GM18498 (cell line): ENCODE measurements at regions not wholly inside any gene's neighbourhood (a gene's known extent, or its start where the extent isn't known, plus 50 kb on each side); places are given as distances from the start of the nearest gene placed in this dataset.
"Not testable (repeated sequence)": the region's sequence is repeated elsewhere in the genome, so short reads cannot be mapped to it uniquely, and the experiment has no call there.

ENCODE experiments used
- ATAC-seq: cut with Tn5 transposase; IDR thresholded peaks from one replicate; pipeline ENCODE4 v1.9.1; 2021; ENCODE audit warnings: mild to moderate bottlenecking, moderate library complexity; ENCODE audit not compliant: unreplicated experiment

DNA sequence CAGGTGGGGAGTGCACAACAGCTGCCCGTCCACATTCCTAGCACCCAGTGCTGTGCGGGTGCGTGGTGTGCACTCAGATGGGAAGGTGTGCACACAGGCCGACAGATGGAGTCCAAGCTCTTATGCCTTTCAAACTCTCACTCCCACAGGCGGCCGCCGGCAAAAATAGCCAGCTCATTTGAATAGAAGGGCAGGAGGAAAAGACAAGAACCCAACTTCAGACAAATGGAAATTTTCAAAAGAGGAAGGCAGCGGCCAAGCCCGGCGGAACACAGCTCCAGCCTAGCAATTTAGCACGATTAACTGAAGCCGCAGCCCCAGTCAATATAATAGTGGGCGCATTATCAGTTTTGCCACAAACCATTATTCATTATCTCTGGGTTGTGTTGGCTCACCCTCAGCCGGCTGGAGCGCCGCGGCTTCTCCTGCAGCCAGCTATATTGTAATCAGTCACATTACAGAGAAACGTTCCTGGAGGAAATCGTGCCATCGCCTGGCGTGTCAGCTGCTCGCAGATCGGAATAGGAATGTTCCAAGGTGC is 103.9 kb upstream of the SEC14L1 start:
- ATAC-seq = no peak

DNA sequence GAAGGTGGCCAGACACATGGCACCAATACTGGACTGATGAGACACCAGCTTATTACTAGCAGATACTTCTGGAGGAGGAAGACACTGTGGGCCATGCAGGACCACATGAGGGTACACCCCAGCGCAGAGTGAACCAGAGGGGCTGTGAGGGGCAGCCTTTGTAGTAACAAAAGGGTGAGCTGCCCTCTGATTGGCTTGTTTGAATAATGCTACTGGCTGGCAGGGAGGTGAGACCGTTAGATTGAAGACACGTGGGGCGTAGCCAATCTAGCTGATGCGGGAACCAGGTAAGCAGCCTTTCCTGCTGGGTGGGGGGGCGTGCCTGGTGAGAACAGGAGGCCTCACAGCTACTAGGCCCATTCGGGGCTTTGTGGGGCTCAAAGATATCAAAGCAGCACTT is 102.8 kb upstream of the SEC14L1 start:
- no peak for ATAC-seq

DNA sequence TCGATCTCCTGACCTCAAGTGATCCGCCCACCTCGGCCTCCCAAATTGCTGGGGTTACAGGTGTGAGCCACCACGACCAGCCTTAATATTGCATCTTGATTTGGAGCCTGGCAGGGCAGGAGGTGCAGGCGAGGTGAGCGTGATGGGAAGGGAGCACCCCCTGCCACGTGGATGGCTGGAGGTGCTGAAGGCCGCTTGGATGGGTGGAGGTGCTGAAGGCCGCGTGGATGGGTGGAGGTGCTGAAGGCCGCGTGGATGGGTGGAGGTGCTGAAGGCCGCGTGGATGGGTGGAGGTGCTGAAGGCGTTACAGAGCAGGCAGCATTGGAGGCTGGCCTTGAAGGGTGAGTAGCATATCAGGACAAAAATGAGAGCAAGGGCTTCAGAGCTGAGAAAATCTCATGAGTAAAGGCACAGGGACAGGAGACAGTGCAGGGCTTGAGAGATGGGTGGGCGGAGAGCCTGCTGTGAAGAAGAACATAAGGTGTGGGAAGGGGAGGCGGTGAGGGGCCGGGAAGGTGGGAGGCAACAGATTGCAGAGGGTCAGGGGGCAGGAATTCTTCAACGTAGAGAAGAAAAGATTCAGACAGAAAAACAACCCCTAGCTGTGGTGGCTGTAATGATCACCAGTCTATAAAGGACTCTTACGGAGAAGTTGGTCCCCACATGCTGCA is 101.7 kb upstream of the SEC14L1 start:
- ATAC-seq = no peak

DNA sequence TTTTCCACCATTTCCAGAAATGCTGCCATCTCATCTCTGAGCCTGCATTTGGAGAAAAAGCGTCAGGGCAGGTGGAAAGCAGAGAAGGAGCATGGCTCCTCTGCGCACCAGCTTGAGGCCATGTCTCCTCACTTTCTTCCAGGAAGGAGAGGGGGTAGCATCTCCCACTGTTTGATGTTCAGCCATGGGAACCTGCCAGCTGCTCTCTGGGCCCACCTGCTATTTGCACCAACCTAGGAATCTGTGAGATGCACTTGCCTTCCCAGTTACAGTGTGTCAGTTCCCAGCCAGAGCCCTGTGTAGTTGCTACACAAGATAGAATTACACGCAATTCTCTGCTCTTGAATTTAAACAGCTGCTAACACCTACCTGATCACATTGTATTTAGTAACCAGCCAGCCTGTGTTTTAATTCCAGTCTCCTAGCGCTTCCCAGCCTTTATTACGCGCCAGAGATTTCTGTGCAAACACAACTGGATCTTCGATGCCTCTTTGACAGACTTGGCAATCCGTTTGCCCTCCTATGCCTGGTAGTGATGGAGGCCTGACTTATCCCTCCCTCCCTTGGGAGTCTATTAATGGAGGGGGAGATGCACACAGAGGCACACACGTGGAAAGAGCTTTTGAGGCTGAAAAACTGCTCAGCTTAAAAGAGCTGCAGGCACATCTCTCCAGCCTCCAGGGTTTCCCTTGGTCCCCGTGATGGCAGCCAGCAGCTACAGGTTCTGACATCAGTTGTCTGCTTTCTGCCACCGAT is 98.1 kb upstream of the SEC14L1 start:
- ATAC-seq = no peak

GRCh38 chr17:77045441-77046041 is 95.2 kb upstream of the SEC14L1 start:
- ATAC-seq = no peak

DNA sequence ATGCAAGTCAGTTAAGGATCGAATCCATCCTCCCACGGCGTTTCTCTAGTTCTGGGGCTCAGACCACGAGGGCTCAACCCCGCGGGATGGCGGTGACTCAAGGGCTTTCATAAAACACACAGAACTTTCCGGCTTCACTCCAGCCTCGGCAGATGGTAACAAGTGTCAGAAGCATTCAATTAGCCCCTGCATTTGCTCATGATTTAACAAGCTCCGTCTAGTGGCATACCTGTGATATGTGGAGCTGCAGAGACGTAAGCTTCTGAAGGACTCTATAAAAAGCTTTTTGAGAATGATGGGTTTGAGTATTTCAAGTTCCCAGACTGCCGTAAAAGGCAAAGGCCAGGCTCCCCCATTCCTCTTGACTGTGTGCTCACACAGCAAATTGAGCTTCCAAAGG is 91.3 kb upstream of the SEC14L1 start:
- ATAC-seq = no peak

- not testable (repeated sequence) for ATAC-seq
Observed at GRCh38 chr17:77050901-77051300, 89.9 kb upstream of the SEC14L1 start.

DNA sequence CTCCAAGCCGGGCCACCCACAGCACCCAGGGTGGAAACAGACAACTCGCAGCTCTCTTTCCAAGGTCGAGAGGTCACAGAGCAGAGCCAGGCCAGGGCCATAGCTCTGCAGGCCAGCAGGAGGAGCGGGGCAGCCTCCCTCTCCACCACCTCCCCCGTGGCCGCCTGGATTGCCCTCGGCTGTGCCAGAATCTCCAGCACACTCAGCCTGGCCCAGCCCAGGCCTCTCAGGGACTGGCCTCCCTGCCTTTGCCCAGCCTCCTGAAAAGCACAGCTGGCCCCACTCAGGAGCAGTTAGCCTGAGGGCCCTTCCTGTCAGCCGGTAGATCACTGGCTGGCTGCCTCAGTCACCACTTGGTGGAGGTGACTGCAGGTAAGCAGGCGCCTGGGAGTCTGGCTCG is 85.8 kb upstream of the SEC14L1 start:
- ATAC-seq = no peak

- no peak for ATAC-seq
Observed at GRCh38 chr17:77055453-77055852, 85.3 kb upstream of the SEC14L1 start.

- no peak for ATAC-seq
Observed at GRCh38 chr17:77058016-77058415, 82.8 kb upstream of the SEC14L1 start.

GRCh38 chr17:77061669-77062068 is 79.1 kb upstream of the SEC14L1 start:
- no peak for ATAC-seq

DNA sequence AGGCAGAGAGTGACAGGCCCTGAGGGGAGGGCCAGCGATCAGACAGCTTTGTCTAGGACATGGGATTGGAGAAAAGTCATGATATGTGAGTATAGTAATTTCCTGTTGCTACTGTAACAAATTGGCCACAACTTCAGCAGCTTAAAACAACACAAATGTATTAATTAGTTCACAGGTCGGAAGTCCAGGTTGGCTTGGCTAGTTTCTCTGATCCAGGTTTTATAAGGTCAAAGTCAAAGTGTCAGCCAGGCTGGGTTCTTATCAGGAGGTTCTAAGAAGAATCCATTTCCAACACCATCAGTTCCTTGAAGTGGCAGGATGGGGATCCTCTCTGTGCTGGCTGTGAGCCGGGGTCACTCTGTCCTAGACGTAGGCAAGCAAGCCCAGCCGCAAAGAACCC is 76.2 kb upstream of the SEC14L1 start:
- ATAC-seq = no peak

- no peak for ATAC-seq
Observed at GRCh38 chr17:77066165-77066564, 74.6 kb upstream of the SEC14L1 start.

DNA sequence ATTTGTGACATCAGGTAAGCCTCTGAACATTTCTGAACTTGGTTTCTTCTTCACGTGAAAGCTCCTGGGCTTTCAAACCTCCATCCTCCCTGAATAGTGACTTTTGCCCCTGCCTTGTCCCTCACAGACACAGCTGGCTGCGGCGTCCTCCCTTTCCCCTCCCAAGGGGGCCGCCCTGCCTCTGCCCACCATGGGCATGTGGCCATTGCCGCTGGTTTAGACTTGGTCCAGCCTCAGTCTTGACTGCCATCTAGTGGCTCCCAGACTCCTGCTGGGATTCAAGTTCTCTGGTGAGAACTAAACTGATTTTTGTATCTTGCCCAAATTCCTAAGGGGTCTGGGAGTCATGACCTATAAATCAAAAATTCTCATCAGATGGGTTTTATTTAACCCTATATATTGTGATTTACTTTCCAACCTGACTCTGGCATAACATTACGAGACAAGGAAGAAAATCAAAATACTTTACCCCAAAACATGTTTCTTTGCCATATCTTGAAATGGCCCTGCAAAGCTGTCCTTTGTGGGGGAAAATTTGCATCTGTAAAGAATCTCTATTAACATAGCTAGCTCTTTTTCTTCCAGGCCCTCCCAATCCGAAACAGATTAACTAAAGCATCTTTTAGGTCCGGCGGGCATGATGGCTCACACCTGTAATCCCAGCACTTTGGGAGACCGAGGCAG is 73.9 kb upstream of the SEC14L1 start:
- ATAC-seq = not testable (repeated sequence)

GRCh38 chr17:77068915-77069314 is 71.9 kb upstream of the SEC14L1 start:
- ATAC-seq = no peak

- no peak for ATAC-seq
Observed at GRCh38 chr17:77070888-77071279, 69.9 kb upstream of the SEC14L1 start.

DNA sequence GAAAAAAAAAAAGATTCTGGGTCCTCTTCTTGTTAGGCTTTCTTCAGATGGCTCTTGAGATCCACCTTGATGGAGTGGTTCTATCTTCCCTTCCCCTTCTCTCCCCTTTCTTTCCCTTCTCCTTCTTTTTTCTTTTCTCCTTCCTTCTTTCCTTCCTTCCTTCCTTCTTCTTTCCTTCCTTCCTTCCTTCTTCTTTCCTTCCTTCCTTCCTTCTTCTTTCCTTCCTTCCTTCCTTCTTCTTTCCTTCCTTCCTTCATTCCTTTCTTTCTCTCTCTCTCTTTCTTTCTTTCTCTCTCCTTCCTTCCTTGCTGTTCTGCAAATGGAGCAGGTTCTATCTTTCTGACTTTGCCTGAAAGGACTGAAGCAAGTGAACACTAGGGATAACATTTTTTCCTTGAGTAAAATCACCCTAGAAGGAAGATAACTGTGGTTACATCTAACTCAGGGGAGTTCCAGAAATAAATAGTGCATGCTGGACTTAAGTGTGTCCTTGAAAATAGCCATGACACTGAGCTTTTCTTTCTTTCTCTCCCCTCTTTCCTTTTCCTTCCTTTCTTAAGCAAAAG is 68.8 kb upstream of the SEC14L1 start:
- ATAC-seq = no peak

DNA sequence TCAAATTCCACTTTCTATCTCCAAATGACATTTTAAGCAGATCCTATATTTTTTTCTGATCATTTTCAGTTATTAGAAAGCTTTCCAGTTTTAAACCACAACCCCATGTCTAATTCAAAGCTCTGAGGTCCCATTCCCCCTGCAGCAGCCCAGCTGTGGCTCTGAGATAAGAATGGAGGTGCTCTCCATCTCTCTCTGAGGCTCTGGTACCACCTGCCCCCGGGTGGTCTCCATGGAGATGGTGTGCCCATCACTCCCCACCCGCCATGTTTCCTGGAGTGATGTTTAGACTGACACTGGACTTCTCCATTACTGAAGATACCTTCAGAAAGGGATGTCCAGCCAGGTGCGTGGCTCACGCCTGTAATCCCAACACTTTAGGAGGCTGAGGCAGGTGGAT is 68.1 kb upstream of the SEC14L1 start:
- ATAC-seq = no peak

DNA sequence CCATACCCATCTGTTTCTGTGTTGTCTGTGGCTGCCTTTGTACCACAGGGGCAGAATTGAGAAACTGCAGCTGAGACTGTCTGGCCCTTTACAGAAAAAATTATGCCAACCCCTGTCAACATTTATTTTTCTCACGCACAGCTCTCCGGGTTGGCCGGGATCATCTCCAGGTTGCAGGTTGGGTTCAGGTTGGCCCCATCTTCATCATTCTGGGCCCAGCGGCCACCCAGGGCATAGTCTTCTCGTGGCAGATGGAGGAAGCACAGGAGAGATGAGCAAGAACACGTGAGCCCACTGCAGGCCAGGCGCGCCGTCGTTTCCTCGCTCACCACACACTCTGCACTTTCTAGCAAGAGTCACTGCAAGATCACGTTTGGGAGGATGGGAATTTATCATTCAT is 66.1 kb upstream of the SEC14L1 start:
- ATAC-seq = no peak

GRCh38 chr17:77076124-77076830 is 64.5 kb upstream of the SEC14L1 start:
- ATAC-seq = no peak
